Esophagus muscularis mucosa (tissue), 4 donors: ENCODE measurements at regions not wholly inside any gene's neighbourhood (a gene's known extent, or its start where the extent isn't known, plus 50 kb on each side); places are given as distances from the start of the nearest gene placed in this dataset.
"Not testable (repeated sequence)": the region's sequence is repeated elsewhere in the genome, so short reads cannot be mapped to it uniquely, and the experiment has no call there.

Source experiments
- DNase-seq: peaks from one replicate; pipeline ENCODE4 v3.0.0-alpha.2; 2017; ENCODE audit errors: extremely low spot score
- H3K27ac ChIP-seq, 4 donors: fragments of 200-600 bp; sonication (generic); replicated peaks in 1 of 4; 1 replicate in 3 of 4; 2 replicates in 1 of 4; pipeline ENCODE4 v1.5.1; 2016 to 2019; ENCODE audit warnings: mild to moderate bottlenecking in 1 of 4
- H3K27me3 ChIP-seq, 4 donors: fragments of 200-600 bp; sonication (generic); one replicate each; pipeline versions ENCODE4 v1.5.1 to v1.6.0; 2016 to 2019
- H3K36me3 ChIP-seq, 4 donors: fragments of 200-600 bp; sonication (generic); one replicate each; pipeline ENCODE4 v1.5.1; 2016 to 2019
- H3K4me1 ChIP-seq, 4 donors: fragments of 200-600 bp; sonication (generic); one replicate each; pipeline ENCODE4 v1.5.1; 2016 to 2019
- H3K4me3 ChIP-seq, 4 donors: fragments of 200-600 bp; sonication (generic); 1 replicate in 2 of 4; 2 replicates in 2 of 4; pipeline ENCODE4 v1.5.1; 2016 to 2019; ENCODE audit warnings: mild to moderate bottlenecking in 4 of 4, moderate library complexity in 1 of 4
- H3K9me3 ChIP-seq, 4 donors: fragments of 200-600 bp; sonication (generic); 1 replicate in 3 of 4; 2 replicates in 1 of 4; pipeline ENCODE4 v1.5.1; 2016 to 2019
- CTCF ChIP-seq, 3 experiments: fragments of 200-600 bp in 2 of 3; fragments of 450-650 bp in 1 of 3; sonication (generic) in 2 of 3; IDR thresholded peaks; one replicate each; pipeline ENCODE4 v1.5.1; 2017 to 2019; ENCODE audit warnings: antibody characterized with exemption in 3 of 3, mild to moderate bottlenecking in 2 of 3, moderate library complexity in 1 of 3
- EP300 ChIP-seq: sonication (generic); formaldehyde crosslinking; IDR thresholded peaks from one replicate; pipeline ENCODE4 v1.6.1; 2017; ENCODE audit warnings: antibody characterized with exemption
- POLR2A ChIP-seq: fragments of 450-650 bp; IDR thresholded peaks from one replicate; pipeline ENCODE4 v1.6.1; 2017; ENCODE audit warnings: antibody characterized with exemption, moderate library complexity, mild to moderate bottlenecking, low read depth
- POLR2AphosphoS5 ChIP-seq, 2 donors: sonication (generic); formaldehyde crosslinking; IDR thresholded peaks; one replicate each; pipeline ENCODE4 v1.6.1; 2017; ENCODE audit warnings: antibody characterized with exemption in 2 of 2
- WGBS: methylation state at CpG from one replicate; pipeline ENCODE4 v1.1.5; 2018; 5-methylcytosine and 5-hydroxymethylcytosine counted together
- intact Hi-C: fragments of 100-400 bp; cut with DNase I; formaldehyde crosslinking; loops from one replicate; pipeline ENCODE4 v1.15.1; 2023

- no peak for DNase-seq
- peaks cover 0 to 6% (median 3%) of the 10 kb centered on the region in 4 donors for H3K9me3 ChIP-seq
- H3K36me3 ChIP-seq = no peaks in the 10 kb centered on the region
- H3K27me3 ChIP-seq = no peaks in the 10 kb centered on the region
- H3K27ac ChIP-seq = no peak overlapping the region
- TF ChIP-seq POLR2A = no peak
- no peak for TF ChIP-seq CTCF (IDR thresholded peaks at IDR 0.05)
- no peak for TF ChIP-seq EP300
- TF ChIP-seq POLR2AphosphoS5 (IDR thresholded peaks at IDR 0.05) = no peak
- intact Hi-C loops = no loop called here
- H3K4me3 ChIP-seq = no peak overlapping the region
- H3K4me1 ChIP-seq = no peaks in the 10 kb centered on the region
- WGBS = 79% methylated on average over 3 of the region's 3 CpGs
Measured at GRCh38 chr3:89713196-89713595, 605.8 kb downstream of the EPHA3 start.

GRCh38 chr3:89714237-89714636, 606.8 kb downstream of the EPHA3 start:
- TF ChIP-seq POLR2AphosphoS5 (IDR thresholded peaks at IDR 0.05) (no peak), CTCF (IDR thresholded peaks at IDR 0.05) (no peak), POLR2A (no peak), EP300 (no peak)
- WGBS = 31% methylated on average over 1 of the region's 1 CpG

GRCh38 chr3:89740080-89740880, 632.9 kb downstream of the EPHA3 start:
- H3K4me1 ChIP-seq = no peaks in the 10 kb centered on the region
- no peaks in the 10 kb centered on the region for H3K27me3 ChIP-seq
- DNase-seq = no peak
- no peak overlapping the region for H3K27ac ChIP-seq
- H3K36me3 ChIP-seq = no peaks in the 10 kb centered on the region
- intact Hi-C loops = no loop called here
- 74% methylated on average over 1 of the region's 1 CpG for WGBS
- H3K4me3 ChIP-seq = no peak overlapping the region
- no peaks in the 10 kb centered on the region for H3K9me3 ChIP-seq
- no peak for TF ChIP-seq EP300
- no peak for TF ChIP-seq POLR2A
- TF ChIP-seq CTCF (IDR thresholded peaks at IDR 0.05) = no peak
- TF ChIP-seq POLR2AphosphoS5 (IDR thresholded peaks at IDR 0.05) = no peak

More at GRCh38 chr3:89714237-89714636, 606.8 kb downstream of the EPHA3 start:
- no peaks in the 10 kb centered on the region for H3K36me3 ChIP-seq
- H3K4me3 ChIP-seq = no peak overlapping the region
- H3K27me3 ChIP-seq = no peaks in the 10 kb centered on the region
- H3K4me1 ChIP-seq = no peaks in the 10 kb centered on the region
- peaks cover 0 to 6% (median 3%) of the 10 kb centered on the region in 4 donors for H3K9me3 ChIP-seq
- no peak overlapping the region for H3K27ac ChIP-seq
- DNase-seq = no peak
- intact Hi-C loops = no loop called here

DNA sequence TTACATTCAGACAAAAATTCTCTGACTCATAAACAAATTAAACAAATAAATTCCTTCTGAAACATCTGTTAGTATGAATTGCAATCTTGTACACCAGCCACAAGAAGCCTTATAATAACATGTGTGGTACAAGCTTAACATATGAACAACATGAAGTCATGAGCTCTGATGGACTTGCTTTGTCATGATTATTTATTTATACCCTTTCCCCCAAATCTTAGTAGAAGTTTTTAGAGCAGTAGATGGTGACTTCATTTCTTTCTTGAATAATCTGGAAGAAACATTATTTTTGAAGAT, 633.4 kb downstream of the EPHA3 start:
- H3K27me3 ChIP-seq = no peaks in the 10 kb centered on the region
- H3K27ac ChIP-seq = no peak overlapping the region
- no peaks in the 10 kb centered on the region for H3K9me3 ChIP-seq
- H3K4me1 ChIP-seq = no peaks in the 10 kb centered on the region
- TF ChIP-seq EP300 (no peak), CTCF (IDR thresholded peaks at IDR 0.05) (no peak), POLR2A (no peak), POLR2AphosphoS5 (IDR thresholded peaks at IDR 0.05) (no peak)
- intact Hi-C loops = no loop called here
- H3K36me3 ChIP-seq = no peaks in the 10 kb centered on the region
- H3K4me3 ChIP-seq = no peak overlapping the region
- no peak for DNase-seq

- 92% methylated on average over 2 of the region's 2 CpGs for WGBS
- Histone ChIP-seq H3K27me3 (no peaks in the 10 kb centered on the region), H3K36me3 (no peaks in the 10 kb centered on the region), H3K9me3 (no peaks in the 10 kb centered on the region), H3K27ac (no peak overlapping the region), H3K4me3 (no peak overlapping the region), H3K4me1 (no peaks in the 10 kb centered on the region)
- TF ChIP-seq POLR2AphosphoS5 (IDR thresholded peaks at IDR 0.05) = no peak
- TF ChIP-seq EP300 = no peak
- TF ChIP-seq POLR2A = no peak
- no peak for TF ChIP-seq CTCF (IDR thresholded peaks at IDR 0.05)
- intact Hi-C loops = no loop called here
- DNase-seq = no peak
Measured at GRCh38 chr3:89742546-89742945, 635.1 kb downstream of the EPHA3 start.

- WGBS = 91% methylated on average over 17 of the region's 24 CpGs
- H3K4me3 ChIP-seq, H3K36me3 ChIP-seq, intact Hi-C loops, H3K9me3 ChIP-seq, H3K27ac ChIP-seq, DNase-seq, H3K27me3 ChIP-seq, H3K4me1 ChIP-seq: not testable (repeated sequence)
Measured at GRCh38 chr3:89747541-89748278, 640.3 kb downstream of the EPHA3 start.
